Ishikawa (cell line): ENCODE measurements at regions not wholly inside any gene's neighbourhood (a gene's known extent, or its start where the extent isn't known, plus 50 kb on each side); places are given as distances from the start of the nearest gene placed in this dataset.

Experiments
- CEBPB ChIP-seq: IDR thresholded peaks from 2 replicates; pipeline ENCODE4 v1.6.1; 2012
- CREB1 ChIP-seq: IDR thresholded peaks from 2 replicates; pipeline ENCODE4 v1.6.1; 2012; ENCODE audit warnings: low read depth
- EGR1 ChIP-seq: IDR thresholded peaks from 2 replicates; pipeline ENCODE4 v1.6.1; 2012
- EP300 ChIP-seq: IDR thresholded peaks from 2 replicates; pipeline ENCODE4 v1.6.1; 2012; ENCODE audit warnings: borderline replicate concordance
- FOXM1 ChIP-seq: IDR thresholded peaks from 2 replicates; pipeline ENCODE4 v1.6.1; 2012; ENCODE audit warnings: low read depth, borderline replicate concordance
- MAX ChIP-seq: IDR thresholded peaks from 2 replicates; pipeline ENCODE4 v1.6.1; 2012
- NFIC ChIP-seq: IDR thresholded peaks from 2 replicates; pipeline ENCODE4 v1.6.1; 2012
- RAD21 ChIP-seq: IDR thresholded peaks from 2 replicates; pipeline ENCODE4 v1.6.1; 2012; ENCODE audit warnings: low read depth
- REST ChIP-seq: IDR thresholded peaks from 2 replicates; pipeline ENCODE4 v1.6.1; 2012; ENCODE audit warnings: low read depth, mild to moderate bottlenecking
- TAF1 ChIP-seq: IDR thresholded peaks from 2 replicates; pipeline ENCODE4 v1.6.1; 2012; ENCODE audit warnings: low read depth, mild to moderate bottlenecking
- TCF12 ChIP-seq: IDR thresholded peaks from 2 replicates; pipeline ENCODE4 v1.6.1; 2012; ENCODE audit warnings: low read depth
- TEAD4 ChIP-seq: IDR thresholded peaks from 2 replicates; pipeline ENCODE4 v1.6.1; 2012
- YY1 ChIP-seq: IDR thresholded peaks from 2 replicates; pipeline ENCODE4 v1.6.1; 2012; ENCODE audit warnings: low read depth
- ZBTB7A ChIP-seq: IDR thresholded peaks from 2 replicates; pipeline ENCODE4 v1.6.1; 2012; ENCODE audit warnings: low read depth
- TF ChIP-seq, protein P1 (sequence below): IDR thresholded peaks from 2 replicates; pipeline ENCODE4 v1.6.1; 2012

- TF ChIP-seq TCF12 (no peak), MAX (no peak), EP300 (no peak), RAD21 (no peak), CREB1 (no peak), REST (no peak), FOXM1 (no peak), ZBTB7A (no peak), TEAD4 (no peak), EGR1 (no peak), YY1 (no peak), TAF1 (no peak), NFIC (no peak), CEBPB (no peak)
- TF ChIP-seq, protein P1, sequence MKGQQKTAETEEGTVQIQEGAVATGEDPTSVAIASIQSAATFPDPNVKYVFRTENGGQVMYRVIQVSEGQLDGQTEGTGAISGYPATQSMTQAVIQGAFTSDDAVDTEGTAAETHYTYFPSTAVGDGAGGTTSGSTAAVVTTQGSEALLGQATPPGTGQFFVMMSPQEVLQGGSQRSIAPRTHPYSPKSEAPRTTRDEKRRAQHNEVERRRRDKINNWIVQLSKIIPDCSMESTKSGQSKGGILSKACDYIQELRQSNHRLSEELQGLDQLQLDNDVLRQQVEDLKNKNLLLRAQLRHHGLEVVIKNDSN = no peak
Measured at GRCh38 chr6:40965046-40965445, 74.0 kb downstream of the UNC5CL start.

- TF ChIP-seq EGR1 (no peak), YY1 (no peak), CREB1 (no peak), NFIC (no peak), TAF1 (no peak), CEBPB (no peak), REST (no peak), RAD21 (no peak), TEAD4 (no peak)
- TF ChIP-seq, protein P1 = no peak
Measured at GRCh38 chr6:40963019-40963418, 76.0 kb downstream of the UNC5CL start.

GRCh38 chr6:40962241-40962640, 76.8 kb downstream of the UNC5CL start:
- TF ChIP-seq ZBTB7A (no peak), CEBPB (no peak), FOXM1 (no peak), CREB1 (no peak), TAF1 (no peak), RAD21 (no peak), MAX (no peak), EGR1 (no peak), EP300 (no peak), TEAD4 (no peak), TCF12 (no peak), NFIC (no peak), REST (no peak), YY1 (no peak)
- TF ChIP-seq, protein P1 = no peak

DNA sequence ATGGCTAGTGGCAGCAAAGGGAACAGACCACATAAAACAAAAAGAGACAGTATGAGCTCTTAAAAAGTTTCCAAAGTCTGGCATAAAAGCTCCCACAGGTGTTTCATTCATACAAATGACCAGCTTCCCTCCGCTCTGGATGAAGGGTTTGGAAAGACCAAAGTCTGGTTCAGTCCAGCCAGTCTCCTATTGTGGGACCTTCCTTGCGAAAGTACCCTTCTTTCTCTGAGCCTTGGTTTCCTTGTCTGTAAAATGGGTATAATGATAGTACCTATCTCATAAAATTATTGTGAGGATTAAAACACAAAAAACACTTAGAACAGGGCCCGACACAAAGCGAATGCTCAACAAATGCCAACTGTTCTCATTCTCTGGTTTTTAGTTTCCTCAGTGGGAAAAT, 77.2 kb downstream of the UNC5CL start:
- no peak for TF ChIP-seq TAF1
- no peak for TF ChIP-seq REST
- no peak for TF ChIP-seq TCF12
- TF ChIP-seq ZBTB7A = no peak
- no peak for TF ChIP-seq NFIC
- no peak for TF ChIP-seq RAD21
- TF ChIP-seq TEAD4 = no peak
- TF ChIP-seq CREB1 = no peak
